ENCODE measurements at regions not wholly inside any gene's neighbourhood (a gene's known extent, or its start where the extent isn't known, plus 50 kb on each side); places are given as distances from the start of the nearest gene placed in this dataset.

DNA sequence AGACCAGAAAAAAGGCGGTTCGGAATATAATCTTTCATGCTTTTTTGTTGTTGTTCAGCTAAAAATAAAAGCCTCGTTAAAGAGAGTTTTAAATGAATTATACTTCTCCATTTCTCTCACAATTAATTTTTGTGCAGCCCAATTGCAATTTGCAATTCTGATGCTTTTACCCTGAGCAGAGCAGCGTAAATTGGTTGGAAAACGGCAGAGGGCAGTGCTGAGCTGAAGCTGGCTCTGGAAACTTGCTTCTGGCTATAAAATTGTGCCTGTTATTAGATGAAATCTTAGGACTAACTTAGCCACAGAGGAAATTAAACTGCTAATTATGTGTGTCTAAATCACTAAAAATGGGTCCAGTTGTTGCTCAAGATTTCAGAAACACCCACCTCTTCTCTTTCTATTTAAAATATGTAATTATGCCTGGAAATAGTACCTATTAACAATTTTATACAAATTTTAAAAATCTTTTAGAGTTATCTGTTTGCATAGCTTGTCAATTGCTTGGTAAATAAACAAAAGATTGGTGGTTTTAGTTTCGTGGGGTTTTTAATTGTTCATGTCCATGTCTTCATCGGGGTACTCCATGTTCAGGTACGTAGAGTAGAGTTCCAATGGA, 441.8 kb upstream of the TLE4 start:
- DNase-seq (ENCODE audit: low read depth, low spot score) = peak; percentile 70
- H3K36me3 Mint-ChIP-seq (ENCODE audit: low read depth) = no peaks in the 10 kb centered on the region
- H3K9me3 Mint-ChIP-seq = no peaks in the 10 kb centered on the region
- no peak overlapping the region for H3K27ac Mint-ChIP-seq (ENCODE audit: unreplicated experiment)
- TF ChIP-seq, protein P1, sequence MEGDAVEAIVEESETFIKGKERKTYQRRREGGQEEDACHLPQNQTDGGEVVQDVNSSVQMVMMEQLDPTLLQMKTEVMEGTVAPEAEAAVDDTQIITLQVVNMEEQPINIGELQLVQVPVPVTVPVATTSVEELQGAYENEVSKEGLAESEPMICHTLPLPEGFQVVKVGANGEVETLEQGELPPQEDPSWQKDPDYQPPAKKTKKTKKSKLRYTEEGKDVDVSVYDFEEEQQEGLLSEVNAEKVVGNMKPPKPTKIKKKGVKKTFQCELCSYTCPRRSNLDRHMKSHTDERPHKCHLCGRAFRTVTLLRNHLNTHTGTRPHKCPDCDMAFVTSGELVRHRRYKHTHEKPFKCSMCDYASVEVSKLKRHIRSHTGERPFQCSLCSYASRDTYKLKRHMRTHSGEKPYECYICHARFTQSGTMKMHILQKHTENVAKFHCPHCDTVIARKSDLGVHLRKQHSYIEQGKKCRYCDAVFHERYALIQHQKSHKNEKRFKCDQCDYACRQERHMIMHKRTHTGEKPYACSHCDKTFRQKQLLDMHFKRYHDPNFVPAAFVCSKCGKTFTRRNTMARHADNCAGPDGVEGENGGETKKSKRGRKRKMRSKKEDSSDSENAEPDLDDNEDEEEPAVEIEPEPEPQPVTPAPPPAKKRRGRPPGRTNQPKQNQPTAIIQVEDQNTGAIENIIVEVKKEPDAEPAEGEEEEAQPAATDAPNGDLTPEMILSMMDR (conservative IDR thresholded peaks at IDR 0.05) = peak; percentile 89
- no peaks in the 10 kb centered on the region for H3K27me3 Mint-ChIP-seq (ENCODE audit: low read depth)
- no peak overlapping the region for H3K4me3 Mint-ChIP-seq
- H3K4me1 Mint-ChIP-seq = peaks cover 18% of the 10 kb centered on the region

- DNase-seq (ENCODE audit: low read depth, low spot score) = no peak
- peaks cover 18% of the 10 kb centered on the region for H3K4me1 Mint-ChIP-seq
- no peaks in the 10 kb centered on the region for H3K9me3 Mint-ChIP-seq
- no peaks in the 10 kb centered on the region for H3K27me3 Mint-ChIP-seq (ENCODE audit: low read depth)
- TF ChIP-seq, protein P1 (conservative IDR thresholded peaks at IDR 0.05) = no peak
- H3K36me3 Mint-ChIP-seq (ENCODE audit: low read depth) = no peaks in the 10 kb centered on the region
- no peak overlapping the region for H3K27ac Mint-ChIP-seq (ENCODE audit: unreplicated experiment)
- H3K4me3 Mint-ChIP-seq = no peak overlapping the region
These were observed 440.5 kb upstream of the TLE4 start for GRCh38 chr9:79131246-79131774.

GRCh38 chr9:79131824-79132377, 439.9 kb upstream of the TLE4 start:
- Mint-ChIP-seq H3K36me3 (ENCODE audit: low read depth) (no peaks in the 10 kb centered on the region), H3K4me1 (peaks cover 18% of the 10 kb centered on the region), H3K9me3 (no peaks in the 10 kb centered on the region), H3K4me3 (no peak overlapping the region), H3K27me3 (ENCODE audit: low read depth) (no peaks in the 10 kb centered on the region), H3K27ac (ENCODE audit: unreplicated experiment) (no peak overlapping the region)
- no peak for DNase-seq (ENCODE audit: low read depth, low spot score)
- TF ChIP-seq, protein P1 (conservative IDR thresholded peaks at IDR 0.05) = no peak

GRCh38 chr9:79134654-79135053, 437.1 kb upstream of the TLE4 start:
- no peak for DNase-seq (ENCODE audit: low read depth, low spot score)
- Mint-ChIP-seq H3K27ac (ENCODE audit: unreplicated experiment) (no peak overlapping the region), H3K4me1 (peaks cover 18% of the 10 kb centered on the region), H3K4me3 (no peak overlapping the region), H3K9me3 (no peaks in the 10 kb centered on the region), H3K36me3 (ENCODE audit: low read depth) (no peaks in the 10 kb centered on the region), H3K27me3 (ENCODE audit: low read depth) (no peaks in the 10 kb centered on the region)
- TF ChIP-seq, protein P1 (conservative IDR thresholded peaks at IDR 0.05) = peak; percentile 47

- Mint-ChIP-seq H3K4me1 (peaks cover 13% of the 10 kb centered on the region), H3K27ac (ENCODE audit: unreplicated experiment) (no peak overlapping the region), H3K4me3 (no peak overlapping the region), H3K36me3 (ENCODE audit: low read depth) (no peaks in the 10 kb centered on the region), H3K27me3 (ENCODE audit: low read depth) (no peaks in the 10 kb centered on the region), H3K9me3 (no peaks in the 10 kb centered on the region)
- TF ChIP-seq, protein P1 (conservative IDR thresholded peaks at IDR 0.05) = no peak
- no peak for DNase-seq (ENCODE audit: low read depth, low spot score)
These were observed 435.9 kb upstream of the TLE4 start for GRCh38 chr9:79135681-79136415.

All from neural crest cell (in vitro differentiated cells).